OCI-LY1 (cell line): ENCODE measurements at regions not wholly inside any gene's neighbourhood (a gene's known extent, or its start where the extent isn't known, plus 50 kb on each side); places are given as distances from the start of the nearest gene placed in this dataset.
"Not testable (repeated sequence)": the region's sequence is repeated elsewhere in the genome, so short reads cannot be mapped to it uniquely, and the experiment has no call there.

Experiments used
- H2AFZ ChIP-seq: fragments of 200-600 bp; sonication (generic), shearing (Covaris generic); 2 replicates; pipeline ENCODE4 v1.6.0; 2014; ENCODE audit warnings: antibody characterized with exemption, mild to moderate bottlenecking, low read length
- H3F3A ChIP-seq: fragments of 200-600 bp; sonication (generic), shearing (Covaris generic); 2 replicates; pipeline ENCODE4 v1.6.0; 2014; ENCODE audit warnings: mild to moderate bottlenecking, antibody characterized with exemption, low read length, moderate library complexity; ENCODE audit not compliant: insufficient read depth
- H3K27ac ChIP-seq: fragments of 200-600 bp; sonication (generic); 2 replicates; pipeline ENCODE4 v1.5.1; 2014; ENCODE audit warnings: low read length, mixed run types, mild to moderate bottlenecking, low read depth; ENCODE audit not compliant: poor library complexity, severe bottlenecking
- H3K27me3 ChIP-seq: fragments of 200-600 bp; sonication (generic); 2 replicates; pipeline ENCODE4 v1.6.0; 2014; ENCODE audit warnings: antibody characterized with exemption, mild to moderate bottlenecking, low read length, moderate library complexity; ENCODE audit not compliant: insufficient read depth
- H3K36me3 ChIP-seq: fragments of 200-600 bp; sonication (generic); 2 replicates; pipeline ENCODE4 v1.6.1; 2014; ENCODE audit warnings: mild to moderate bottlenecking, antibody characterized with exemption, low read length, moderate library complexity, mixed read lengths; ENCODE audit not compliant: insufficient read depth
- H3K4me1 ChIP-seq: fragments of 200-600 bp; sonication (generic); 2 replicates; pipeline ENCODE4 v1.5.1; 2014; ENCODE audit warnings: mild to moderate bottlenecking, low read length, moderate library complexity; ENCODE audit not compliant: insufficient read depth, severe bottlenecking
- H3K4me2 ChIP-seq: fragments of 200-600 bp; sonication (generic), shearing (Covaris generic); 2 replicates; pipeline ENCODE4 v1.6.1; 2014; ENCODE audit warnings: low read length
- H3K4me3 ChIP-seq: fragments of 200-600 bp; sonication (generic); 2 replicates; pipeline ENCODE4 v1.5.1; 2014; ENCODE audit warnings: low read length, low read depth, mild to moderate bottlenecking, mixed read lengths; ENCODE audit not compliant: poor library complexity, severe bottlenecking
- H3K79me2 ChIP-seq: fragments of 200-600 bp; shearing (Covaris generic); 2 replicates; pipeline ENCODE4 v1.6.1; 2016; ENCODE audit warnings: mixed run types, low read length, mixed read lengths; ENCODE audit not compliant: insufficient read depth
- H3K9ac ChIP-seq: fragments of 200-600 bp; sonication (generic), shearing (Covaris generic); 2 replicates; pipeline ENCODE4 v1.6.1; 2014; ENCODE audit warnings: mild to moderate bottlenecking, low read length, mixed read lengths
- H3K9me2 ChIP-seq: fragments of 200-600 bp; sonication (generic), shearing (Covaris generic); 2 replicates; pipeline ENCODE4 v1.6.1; 2014; ENCODE audit warnings: low read depth, mild to moderate bottlenecking, low read length, mixed read lengths
- H3K9me3 ChIP-seq: fragments of 200-600 bp; shearing (Covaris generic); 2 replicates; pipeline ENCODE4 v1.6.1; 2014; ENCODE audit warnings: low read length, mixed read lengths
- H4K20me1 ChIP-seq: fragments of 200-600 bp; sonication (generic), shearing (Covaris generic); 2 replicates; pipeline ENCODE4 v1.6.0; 2016; ENCODE audit warnings: mild to moderate bottlenecking, low read length; ENCODE audit not compliant: insufficient read depth
- EZH2 ChIP-seq: fragments of 200-600 bp; sonication (generic), shearing (Covaris generic); IDR thresholded peaks from 2 replicates; pipeline ENCODE4 v1.8.0; 2017; ENCODE audit warnings: borderline replicate concordance, mixed run types, mild to moderate bottlenecking, antibody characterized with exemption, low read length, moderate library complexity, mixed read lengths
- TF ChIP-seq, protein P1 (sequence below): fragments of 200-600 bp; sonication (generic), shearing (Covaris generic); IDR thresholded peaks from 2 replicates; pipeline ENCODE4 v1.5.1; 2017; ENCODE audit warnings: mild to moderate bottlenecking, antibody characterized with exemption, low read length, moderate library complexity, mixed read lengths

DNA sequence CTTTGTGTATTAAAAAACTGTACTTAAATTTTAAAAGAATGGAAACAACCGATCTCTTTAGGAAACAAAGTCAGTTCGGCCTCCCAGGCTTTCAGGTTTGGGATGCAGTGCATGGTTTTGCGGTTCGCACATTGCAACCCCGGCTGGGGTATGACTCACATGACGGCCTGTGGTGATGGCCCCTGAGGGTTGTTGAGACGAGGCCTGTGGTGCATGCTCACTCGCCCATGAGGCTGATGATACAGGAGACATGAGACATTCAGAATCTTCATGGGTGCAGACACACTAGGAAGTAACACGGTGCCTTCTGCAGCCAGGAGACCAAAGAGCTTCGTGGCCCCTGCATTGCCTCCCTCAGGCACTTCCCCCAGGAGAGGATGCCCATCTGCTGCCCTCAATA is 724.6 kb upstream of the SALL3 start:
- H3K9ac ChIP-seq = no peak overlapping the region
- H3F3A ChIP-seq = no peaks in the 10 kb centered on the region
- H3K27ac ChIP-seq = no peak overlapping the region

DNA sequence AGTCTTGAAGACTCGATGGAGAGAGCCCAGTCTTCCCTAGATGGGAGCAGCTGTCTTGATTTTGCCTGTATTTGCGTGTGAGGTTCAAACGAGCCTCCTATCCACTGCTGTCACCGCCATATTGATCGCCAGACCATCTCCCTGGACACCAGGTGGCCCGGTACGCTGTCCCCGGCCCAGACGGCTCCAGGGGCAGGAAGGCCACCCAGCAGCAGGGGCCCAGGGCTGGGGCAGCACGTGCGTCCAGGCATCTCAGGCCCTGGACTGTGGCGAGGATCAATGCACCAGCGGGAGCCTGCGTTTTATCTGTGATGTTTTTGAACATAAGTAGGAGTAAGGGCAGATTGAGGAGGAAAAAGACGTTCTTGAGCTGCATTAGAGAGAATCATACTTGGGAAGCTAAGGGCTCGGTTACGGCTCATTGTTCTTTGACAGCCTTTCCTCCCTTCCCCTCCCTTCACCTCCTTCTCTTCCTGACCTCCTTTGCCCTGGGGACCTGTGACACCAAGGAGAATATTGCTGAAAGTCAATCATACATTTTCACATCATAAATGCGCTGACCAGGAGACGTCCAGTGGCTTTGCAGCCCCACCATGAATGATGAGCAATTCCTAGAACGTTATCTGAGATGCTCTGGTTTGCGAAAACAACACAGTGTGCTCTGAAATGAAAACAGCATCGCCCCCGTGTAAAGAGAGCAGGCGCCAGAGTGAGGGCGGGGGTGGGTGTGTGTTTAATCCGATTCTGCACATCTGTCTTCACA is 711.2 kb upstream of the SALL3 start:
- no peaks in the 10 kb centered on the region for H4K20me1 ChIP-seq
- no peak overlapping the region for H3K4me2 ChIP-seq
- H3K79me2 ChIP-seq = no peaks in the 10 kb centered on the region
- H3K27me3 ChIP-seq = no peaks in the 10 kb centered on the region
- no peaks in the 10 kb centered on the region for H3F3A ChIP-seq
- TF ChIP-seq EZH2 = no peak
- TF ChIP-seq, protein P1, sequence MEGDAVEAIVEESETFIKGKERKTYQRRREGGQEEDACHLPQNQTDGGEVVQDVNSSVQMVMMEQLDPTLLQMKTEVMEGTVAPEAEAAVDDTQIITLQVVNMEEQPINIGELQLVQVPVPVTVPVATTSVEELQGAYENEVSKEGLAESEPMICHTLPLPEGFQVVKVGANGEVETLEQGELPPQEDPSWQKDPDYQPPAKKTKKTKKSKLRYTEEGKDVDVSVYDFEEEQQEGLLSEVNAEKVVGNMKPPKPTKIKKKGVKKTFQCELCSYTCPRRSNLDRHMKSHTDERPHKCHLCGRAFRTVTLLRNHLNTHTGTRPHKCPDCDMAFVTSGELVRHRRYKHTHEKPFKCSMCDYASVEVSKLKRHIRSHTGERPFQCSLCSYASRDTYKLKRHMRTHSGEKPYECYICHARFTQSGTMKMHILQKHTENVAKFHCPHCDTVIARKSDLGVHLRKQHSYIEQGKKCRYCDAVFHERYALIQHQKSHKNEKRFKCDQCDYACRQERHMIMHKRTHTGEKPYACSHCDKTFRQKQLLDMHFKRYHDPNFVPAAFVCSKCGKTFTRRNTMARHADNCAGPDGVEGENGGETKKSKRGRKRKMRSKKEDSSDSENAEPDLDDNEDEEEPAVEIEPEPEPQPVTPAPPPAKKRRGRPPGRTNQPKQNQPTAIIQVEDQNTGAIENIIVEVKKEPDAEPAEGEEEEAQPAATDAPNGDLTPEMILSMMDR = no peak
- no peaks in the 10 kb centered on the region for H3K36me3 ChIP-seq
- H3K9me2 ChIP-seq = no peaks in the 10 kb centered on the region
- no peak overlapping the region for H2AFZ ChIP-seq
- H3K4me1 ChIP-seq = no peaks in the 10 kb centered on the region
- H3K27ac ChIP-seq = no peak overlapping the region
- H3K4me3 ChIP-seq = no peak overlapping the region
- no peaks in the 10 kb centered on the region for H3K9me3 ChIP-seq
- H3K9ac ChIP-seq = no peak overlapping the region

More for the DNA sequence above, 724.6 kb upstream of the SALL3 start:
- no peaks in the 10 kb centered on the region for H3K4me1 ChIP-seq
- no peak for TF ChIP-seq EZH2
- H3K9me2 ChIP-seq = no peaks in the 10 kb centered on the region
- H2AFZ ChIP-seq = no peak overlapping the region
- H3K4me2 ChIP-seq = no peak overlapping the region
- H3K4me3 ChIP-seq = no peak overlapping the region
- no peaks in the 10 kb centered on the region for H3K27me3 ChIP-seq
- no peaks in the 10 kb centered on the region for H4K20me1 ChIP-seq
- no peaks in the 10 kb centered on the region for H3K79me2 ChIP-seq
- no peaks in the 10 kb centered on the region for H3K9me3 ChIP-seq
- no peaks in the 10 kb centered on the region for H3K36me3 ChIP-seq

DNA sequence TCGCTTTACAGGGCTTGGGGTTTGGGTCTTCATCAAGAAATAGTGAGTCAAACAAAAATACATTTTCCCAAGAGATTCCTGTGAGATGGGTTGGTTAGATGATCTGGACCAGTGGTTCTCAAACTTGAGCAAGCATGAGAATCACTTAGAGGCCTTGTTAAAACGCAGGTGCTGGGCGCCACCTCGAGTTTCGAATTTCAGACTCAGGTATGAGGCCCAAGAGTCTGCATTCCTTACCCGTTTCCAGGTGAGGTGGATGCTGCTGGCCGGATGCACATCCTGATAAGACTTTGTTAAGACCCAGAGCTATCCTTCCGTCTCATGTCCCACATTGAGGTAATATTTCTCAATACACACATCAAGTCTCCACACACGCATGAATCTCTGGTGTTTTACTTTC is 707.8 kb upstream of the SALL3 start:
- H3K9ac ChIP-seq = no peak overlapping the region
- H3K27ac ChIP-seq = no peak overlapping the region
- TF ChIP-seq, protein P1 = no peak
- no peak for TF ChIP-seq EZH2
- no peaks in the 10 kb centered on the region for H3K9me2 ChIP-seq
- H3K4me1 ChIP-seq = no peaks in the 10 kb centered on the region
- no peak overlapping the region for H3K4me3 ChIP-seq
- no peaks in the 10 kb centered on the region for H4K20me1 ChIP-seq
- no peaks in the 10 kb centered on the region for H3K79me2 ChIP-seq
- H3K27me3 ChIP-seq = no peaks in the 10 kb centered on the region
- H2AFZ ChIP-seq = no peak overlapping the region
- H3F3A ChIP-seq = no peaks in the 10 kb centered on the region
- H3K36me3 ChIP-seq = no peaks in the 10 kb centered on the region
- H3K4me2 ChIP-seq = no peak overlapping the region
- H3K9me3 ChIP-seq = peaks cover 5% of the 10 kb centered on the region; the same call in 1 of the 2 replicates

DNA sequence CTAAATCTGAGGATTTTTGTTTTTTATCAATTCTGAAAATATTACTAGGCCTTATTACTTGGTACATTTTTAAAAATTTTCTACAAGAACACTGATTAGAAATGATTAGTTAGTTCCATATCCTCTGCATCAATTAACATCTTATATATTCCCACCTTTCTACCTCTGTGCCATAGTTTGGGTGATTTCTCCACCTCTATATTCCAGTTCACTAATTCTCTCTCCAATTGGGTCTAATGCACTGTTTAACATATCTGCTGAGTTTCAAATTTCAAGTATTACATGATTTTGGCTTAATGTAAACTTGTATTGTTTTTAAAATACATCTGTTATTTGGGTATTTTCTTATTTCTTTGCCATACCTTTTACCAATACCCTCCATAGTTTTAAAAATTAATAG is 705.7 kb upstream of the SALL3 start:
- no peaks in the 10 kb centered on the region for H4K20me1 ChIP-seq
- H3K4me3 ChIP-seq = no peak overlapping the region

DNA sequence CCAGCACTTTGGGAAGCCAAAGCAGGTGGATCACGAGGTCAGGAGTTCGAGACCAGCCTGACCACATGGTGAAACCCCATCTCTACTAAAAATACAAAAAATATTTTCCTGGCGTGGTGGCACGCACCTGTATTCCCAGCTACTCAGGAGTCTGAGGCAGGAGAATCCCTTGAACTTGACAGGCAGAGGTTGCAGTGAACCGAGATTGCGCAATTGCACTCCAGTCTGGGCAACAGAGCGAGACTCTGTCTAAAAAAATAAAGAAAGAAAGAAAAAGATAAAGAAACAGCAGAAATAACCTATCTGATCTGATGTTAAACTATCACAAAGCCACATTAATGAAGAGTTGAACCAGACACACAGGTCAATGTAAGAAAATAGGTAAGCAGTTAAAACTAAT is 696.2 kb upstream of the SALL3 start:
- not testable (repeated sequence) for H3F3A ChIP-seq, H3K4me3 ChIP-seq

More for the DNA sequence above, 705.7 kb upstream of the SALL3 start:
- H3K27ac ChIP-seq = no peak overlapping the region
- no peaks in the 10 kb centered on the region for H3K79me2 ChIP-seq
- H3K27me3 ChIP-seq = no peaks in the 10 kb centered on the region
- no peaks in the 10 kb centered on the region for H3K36me3 ChIP-seq
- no peaks in the 10 kb centered on the region for H3F3A ChIP-seq
- no peak for TF ChIP-seq EZH2
- TF ChIP-seq, protein P1 = no peak
- no peaks in the 10 kb centered on the region for H3K4me1 ChIP-seq
- no peak overlapping the region for H3K4me2 ChIP-seq
- H3K9me2 ChIP-seq = no peaks in the 10 kb centered on the region
- H3K9ac ChIP-seq = no peak overlapping the region
- no peak overlapping the region for H2AFZ ChIP-seq
- H3K9me3 ChIP-seq = peaks cover 5% of the 10 kb centered on the region; the same call in 1 of the 2 replicates

More for the DNA sequence above, 696.2 kb upstream of the SALL3 start:
- not testable (repeated sequence) for H3K27me3 ChIP-seq, H3K27ac ChIP-seq, H3K4me1 ChIP-seq, H3K9me3 ChIP-seq, H3K9ac ChIP-seq, H3K79me2 ChIP-seq, H3K4me2 ChIP-seq, H2AFZ ChIP-seq, H4K20me1 ChIP-seq, H3K9me2 ChIP-seq, H3K36me3 ChIP-seq
